ENCODE measurements at regions not wholly inside any gene's neighbourhood (a gene's known extent, or its start where the extent isn't known, plus 50 kb on each side); places are given as distances from the start of the nearest gene placed in this dataset.

- H3K27me3 ChIP-seq (ENCODE audit: control insufficient read depth, insufficient read depth, low read length), result no peaks in the 10 kb centered on the region
- DNase-seq, result no peak
- no peak overlapping the region for H3K4me3 ChIP-seq (ENCODE audit: low read length in 3 of 3)
- H3K9me3 ChIP-seq (ENCODE audit: control insufficient read depth in 2 of 3, insufficient read depth in 1 of 3, low read length in 3 of 3), result no peaks in the 10 kb centered on the region
- H3K4me1 ChIP-seq (ENCODE audit: control insufficient read depth in 2 of 3, insufficient read depth in 2 of 3, low read depth in 1 of 3, low read length in 3 of 3), result no peaks in the 10 kb centered on the region
- no peak for FAIRE-seq
- no peak overlapping the region for H3K27ac ChIP-seq (ENCODE audit: low read depth in 2 of 2, low read length in 2 of 2)
- no peak overlapping the region for H3K9ac ChIP-seq (ENCODE audit: low read length in 3 of 3)
- no peaks in the 10 kb centered on the region for H3K36me3 ChIP-seq (ENCODE audit: control insufficient read depth in 2 of 3, insufficient read depth in 3 of 3, low read length in 3 of 3)
- no peak for TF ChIP-seq CTCF (IDR thresholded peaks at IDR 0.05; ENCODE audit: borderline replicate concordance, extremely low read depth, insufficient read depth)
- intact Hi-C loops (cut with DNase I), result no loop called here
Observed at GRCh38 chr4:163833669-163834068, 339.2 kb downstream of the TMA16 start.

GRCh38 chr4:163846008-163846407 is 351.5 kb downstream of the TMA16 start:
- no peak for DNase-seq
- Histone ChIP-seq H3K4me1 (ENCODE audit: control insufficient read depth in 2 of 3, insufficient read depth in 2 of 3, low read depth in 1 of 3, low read length in 3 of 3) (no peaks in the 10 kb centered on the region), H3K9me3 (ENCODE audit: control insufficient read depth in 2 of 3, insufficient read depth in 1 of 3, low read length in 3 of 3) (no peaks in the 10 kb centered on the region), H3K27ac (ENCODE audit: low read depth in 2 of 2, low read length in 2 of 2) (no peak overlapping the region), H3K27me3 (ENCODE audit: control insufficient read depth, insufficient read depth, low read length) (no peaks in the 10 kb centered on the region), H3K9ac (ENCODE audit: low read length in 3 of 3) (no peak overlapping the region), H3K4me3 (ENCODE audit: low read length in 3 of 3) (no peak overlapping the region), H3K36me3 (ENCODE audit: control insufficient read depth in 2 of 3, insufficient read depth in 3 of 3, low read length in 3 of 3) (no peaks in the 10 kb centered on the region)
- intact Hi-C loops (cut with DNase I), result no loop called here
- TF ChIP-seq CTCF (IDR thresholded peaks at IDR 0.05; ENCODE audit: borderline replicate concordance, extremely low read depth, insufficient read depth), result no peak
- no peak for FAIRE-seq

GRCh38 chr4:163852246-163852645 is 357.8 kb downstream of the TMA16 start:
- TF ChIP-seq CTCF (IDR thresholded peaks at IDR 0.05; ENCODE audit: borderline replicate concordance, extremely low read depth, insufficient read depth), result no peak
- no peak for DNase-seq
- intact Hi-C loops (cut with DNase I), result no loop called here

GRCh38 chr4:163857903-163858302 is 363.4 kb downstream of the TMA16 start:
- FAIRE-seq (no peak), DNase-seq (no peak)
- Histone ChIP-seq H3K9me3 (ENCODE audit: control insufficient read depth in 2 of 3, insufficient read depth in 1 of 3, low read length in 3 of 3) (no peaks in the 10 kb centered on the region), H3K9ac (ENCODE audit: low read length in 3 of 3) (no peak overlapping the region), H3K4me3 (ENCODE audit: low read length in 3 of 3) (no peak overlapping the region), H3K27ac (ENCODE audit: low read depth in 2 of 2, low read length in 2 of 2) (no peak overlapping the region), H3K36me3 (ENCODE audit: control insufficient read depth in 2 of 3, insufficient read depth in 3 of 3, low read length in 3 of 3) (no peaks in the 10 kb centered on the region), H3K27me3 (ENCODE audit: control insufficient read depth, insufficient read depth, low read length) (no peaks in the 10 kb centered on the region), H3K4me1 (ENCODE audit: control insufficient read depth in 2 of 3, insufficient read depth in 2 of 3, low read depth in 1 of 3, low read length in 3 of 3) (no peaks in the 10 kb centered on the region)
- intact Hi-C loops (cut with DNase I), result no loop called here
- no peak for TF ChIP-seq CTCF (IDR thresholded peaks at IDR 0.05; ENCODE audit: borderline replicate concordance, extremely low read depth, insufficient read depth)

More at GRCh38 chr4:163852246-163852645, 357.8 kb downstream of the TMA16 start:
- H3K9me3 ChIP-seq (ENCODE audit: control insufficient read depth in 2 of 3, insufficient read depth in 1 of 3, low read length in 3 of 3), result no peaks in the 10 kb centered on the region
- H3K36me3 ChIP-seq (ENCODE audit: control insufficient read depth in 2 of 3, insufficient read depth in 3 of 3, low read length in 3 of 3), result no peaks in the 10 kb centered on the region
- no peaks in the 10 kb centered on the region for H3K27me3 ChIP-seq (ENCODE audit: control insufficient read depth, insufficient read depth, low read length)
- FAIRE-seq, result no peak
- H3K4me1 ChIP-seq (ENCODE audit: control insufficient read depth in 2 of 3, insufficient read depth in 2 of 3, low read depth in 1 of 3, low read length in 3 of 3), result no peaks in the 10 kb centered on the region
- no peak overlapping the region for H3K4me3 ChIP-seq (ENCODE audit: low read length in 3 of 3)
- no peak overlapping the region for H3K27ac ChIP-seq (ENCODE audit: low read depth in 2 of 2, low read length in 2 of 2)
- H3K9ac ChIP-seq (ENCODE audit: low read length in 3 of 3), result no peak overlapping the region
